Endothelial cell of umbilical vein (primary cell): ENCODE measurements at regions not wholly inside any gene's neighbourhood (a gene's known extent, or its start where the extent isn't known, plus 50 kb on each side); places are given as distances from the start of the nearest gene placed in this dataset.

Experiments
- BruUV-seq: library from RNA; stranded (reverse); fragments of 400-500 nt; replicated peaks from 2 replicates; lab custom pipeline; 2021; lab: Mats Ljungman, UMichigan
- CTCF ChIA-PET: fragments of 300-600, 350-600 bp; sonication (Branson Sonifier 250); formaldehyde crosslinking; loops from one replicate; lab custom pipeline; 2021; ENCODE audit warnings: antibody characterized with exemption, inconsistent platforms; lab: Charles Lee
- POLR2A ChIA-PET: fragments of 300-600, 350-600 bp; sonication (Branson Sonifier 250); formaldehyde crosslinking; loops from one replicate; lab custom pipeline; 2021; ENCODE audit warnings: antibody characterized with exemption, inconsistent platforms; lab: Charles Lee
- DNase-seq: peaks from one replicate; pipeline ENCODE4 v3.0.0-alpha.2; 2011; ENCODE audit warnings: low read depth, low spot score
- FAIRE-seq: peaks from 2 replicates; lab custom pipeline; 2011; peaks lifted over from hg19 to GRCh38; lab: Jason Lieb, UNC
- H2AFZ ChIP-seq: 2 replicates; pipeline ENCODE4 v1.6.0; 2012; ENCODE audit warnings: low read depth, low read length, control low read depth, inconsistent platforms
- H3K27ac ChIP-seq: 2 replicates; pipeline ENCODE4 v1.5.1; 2011; ENCODE audit warnings: low read depth, mild to moderate bottlenecking, control low read depth, low read length, moderate library complexity; ENCODE audit not compliant: insufficient read depth
- H3K27me3 ChIP-seq, 2 experiments: 2 replicates each; pipeline versions ENCODE4 v1.6.0 to v1.6.1; 2011; ENCODE audit warnings: low read length in 2 of 2, mixed read lengths in 1 of 2; ENCODE audit not compliant: control insufficient read depth in 2 of 2, insufficient read depth in 2 of 2
- H3K36me3 ChIP-seq, 2 experiments: 2 replicates in 1 of 2; 3 replicates in 1 of 2; pipeline ENCODE4 v1.5.1; 2011; ENCODE audit warnings: low read length in 2 of 2, mild to moderate bottlenecking in 1 of 2, moderate library complexity in 1 of 2; ENCODE audit not compliant: control insufficient read depth in 2 of 2, insufficient read depth in 2 of 2; ENCODE audit errors: extremely low read depth in 1 of 2
- H3K4me1 ChIP-seq: 3 replicates; pipeline ENCODE4 v1.5.1; 2011; ENCODE audit warnings: mild to moderate bottlenecking, low read length; ENCODE audit not compliant: control insufficient read depth, insufficient read depth; ENCODE audit errors: extremely low read depth
- H3K4me2 ChIP-seq: 2 replicates; pipeline ENCODE4 v1.6.1; 2011; ENCODE audit warnings: low read length, control low read depth, mixed read lengths; ENCODE audit not compliant: insufficient read depth
- H3K4me3 ChIP-seq, 3 experiments: fragments of 200-600 bp in 1 of 3; sonication (generic), shearing (Covaris generic) in 1 of 3; replicated peaks in 1 of 3; 2 replicates each; pipeline ENCODE4 v1.5.1; 2011 to 2016; ENCODE audit warnings: control low read depth in 3 of 3, low read length in 3 of 3, mild to moderate bottlenecking in 2 of 3, inconsistent platforms in 1 of 3, low read depth in 1 of 3, moderate library complexity in 1 of 3; ENCODE audit not compliant: insufficient read depth in 1 of 3
- H3K79me2 ChIP-seq: 2 replicates; pipeline ENCODE4 v1.6.0; 2012; ENCODE audit warnings: low read length, inconsistent platforms; ENCODE audit not compliant: control insufficient read depth, insufficient read depth
- H3K9ac ChIP-seq: replicated peaks from 2 replicates; pipeline ENCODE3; 2011; ENCODE audit warnings: low read length, control low read depth; ENCODE audit not compliant: insufficient read depth; ENCODE audit errors: extremely low read depth
- H3K9me1 ChIP-seq: replicated peaks from 3 replicates; pipeline ENCODE4 v1.6.0; 2011; ENCODE audit warnings: mild to moderate bottlenecking, low read length; ENCODE audit not compliant: control insufficient read depth, insufficient read depth; ENCODE audit errors: extremely low read depth
- H3K9me3 ChIP-seq: replicated peaks from 2 replicates; pipeline ENCODE4 v1.5.1; 2012; ENCODE audit warnings: low read length, inconsistent platforms; ENCODE audit not compliant: control insufficient read depth, insufficient read depth
- H4K20me1 ChIP-seq: replicated peaks from 2 replicates; pipeline ENCODE3; 2011; ENCODE audit warnings: mild to moderate bottlenecking, low read length; ENCODE audit not compliant: control insufficient read depth, insufficient read depth; ENCODE audit errors: extremely low read depth
- CTCF ChIP-seq, 2 donors: IDR thresholded peaks; 1 replicate in 1 of 2; 2 replicates in 1 of 2; pipeline ENCODE4 v1.5.1; 2011; ENCODE audit warnings: low read length in 2 of 2, mild to moderate bottlenecking in 2 of 2, moderate library complexity in 2 of 2, control low read depth in 1 of 2, inconsistent platforms in 1 of 2, low read depth in 1 of 2; ENCODE audit not compliant: insufficient read depth in 1 of 2; ENCODE audit errors: extremely low read depth in 1 of 2
- EZH2 ChIP-seq: IDR thresholded peaks from 2 replicates; pipeline ENCODE4 v1.6.1; 2012; ENCODE audit warnings: borderline replicate concordance, low read depth, mild to moderate bottlenecking, moderate library complexity, low read length, inconsistent platforms; ENCODE audit not compliant: severe bottlenecking
- FOS ChIP-seq: IDR thresholded peaks from 2 replicates; pipeline ENCODE4 v1.6.1; 2011; ENCODE audit warnings: mild to moderate bottlenecking, low read length, moderate library complexity, borderline replicate concordance; ENCODE audit not compliant: insufficient read depth
- GATA2 ChIP-seq: IDR thresholded peaks from 2 replicates; pipeline ENCODE4 v1.7.0; 2011; ENCODE audit warnings: low read depth, mild to moderate bottlenecking, moderate library complexity, mixed read lengths, low read length; ENCODE audit not compliant: insufficient read length, insufficient read depth
- JUN ChIP-seq: IDR thresholded peaks from 2 replicates; pipeline ENCODE4 v1.6.1; 2011; ENCODE audit warnings: borderline replicate concordance, low read depth; ENCODE audit not compliant: insufficient read length, insufficient read depth
- MYC ChIP-seq: IDR thresholded peaks from one replicate; pipeline ENCODE4 v1.6.1; 2011; ENCODE audit warnings: mild to moderate bottlenecking, low read depth, low read length
- POLR2A ChIP-seq: IDR thresholded peaks from 2 replicates; pipeline ENCODE4 v1.6.1; 2012; ENCODE audit warnings: low read depth, mild to moderate bottlenecking, control low read depth, low read length
- POLR2AphosphoS5 ChIP-seq: IDR thresholded peaks from 2 replicates; pipeline ENCODE4 v1.6.1; 2012; ENCODE audit warnings: low read depth, mild to moderate bottlenecking, control low read depth, low read length, moderate library complexity; ENCODE audit not compliant: insufficient read depth
- dilution Hi-C: fragments of 300-500 bp; cut with MboI; formaldehyde crosslinking; loops from one replicate; pipeline ENCODE4 v1.15.0; 2019; ENCODE audit warnings: low sequenced_read_pairs; ENCODE audit not compliant: extremely low pct_ligation_motif_present
- intact Hi-C: fragments of 100-400 bp; cut with micrococcal nuclease; formaldehyde crosslinking; loops from one replicate; pipeline ENCODE4 v1.10.0; 2022
- TF ChIP-seq, protein P1 (sequence below): IDR thresholded peaks from 2 replicates; pipeline ENCODE4 v1.6.1; 2011; ENCODE audit not compliant: insufficient read depth, insufficient read length

DNA sequence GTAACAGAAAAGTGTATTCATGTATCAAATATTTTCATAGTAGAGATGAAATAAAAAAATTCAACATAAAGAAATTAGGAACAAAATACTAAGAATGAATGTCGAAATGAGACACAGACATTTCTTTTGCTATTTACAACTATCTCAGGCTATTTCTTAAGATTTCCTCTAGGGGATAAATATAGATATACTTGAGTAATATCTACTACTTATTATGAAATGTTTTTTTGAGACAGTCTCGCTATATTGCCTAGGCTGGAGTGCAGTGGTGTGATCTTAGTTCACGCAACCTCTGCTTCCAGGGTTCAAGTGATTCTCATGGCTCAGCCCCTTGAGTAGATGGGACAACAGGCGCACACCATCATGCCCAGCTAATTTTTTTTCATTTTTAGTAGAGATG, 326.1 kb downstream of the RNF144A start:
- H3K27ac ChIP-seq, result no peak overlapping the region
- DNase-seq (no peak), FAIRE-seq (no peak)
- no peaks in the 10 kb centered on the region for H3K9me1 ChIP-seq
- ChIA-PET CTCF (no interaction called here), POLR2A (no interaction called here)
- H3K79me2 ChIP-seq, result no peaks in the 10 kb centered on the region
- BruUV-seq, result no TSS peak
- H3K4me1 ChIP-seq, result no peaks in the 10 kb centered on the region
- H3K9ac ChIP-seq, result no peak overlapping the region
- intact Hi-C loops (no loop called here), dilution Hi-C loops (no loop called here)
- H4K20me1 ChIP-seq, result no peaks in the 10 kb centered on the region
- no peak for TF ChIP-seq CTCF (IDR thresholded peaks at IDR 0.05; ENCODE audit: extremely low read depth in 1 of 2, insufficient read depth in 1 of 2, low read depth in 1 of 2, low read length in 2 of 2)
- no peak for TF ChIP-seq POLR2AphosphoS5
- TF ChIP-seq EZH2, result no peak
- no peak for TF ChIP-seq MYC
- TF ChIP-seq FOS, result no peak
- no peak for TF ChIP-seq POLR2A
- TF ChIP-seq JUN, result no peak
- TF ChIP-seq, protein P1, sequence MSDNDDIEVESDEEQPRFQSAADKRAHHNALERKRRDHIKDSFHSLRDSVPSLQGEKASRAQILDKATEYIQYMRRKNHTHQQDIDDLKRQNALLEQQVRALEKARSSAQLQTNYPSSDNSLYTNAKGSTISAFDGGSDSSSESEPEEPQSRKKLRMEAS, result no peak
- TF ChIP-seq GATA2, result no peak
- H3K27me3 ChIP-seq, result no peaks in the 10 kb centered on the region
- H3K36me3 ChIP-seq, result no peaks in the 10 kb centered on the region
- H3K9me3 ChIP-seq, result peaks cover 2% of the 10 kb centered on the region
- H3K4me3 ChIP-seq, result no peak overlapping the region
- H3K4me2 ChIP-seq, result no peak overlapping the region
- no peak overlapping the region for H2AFZ ChIP-seq
